ENCODE measurements at regions not wholly inside any gene's neighbourhood (a gene's known extent, or its start where the extent isn't known, plus 50 kb on each side); places are given as distances from the start of the nearest gene placed in this dataset.

DNA sequence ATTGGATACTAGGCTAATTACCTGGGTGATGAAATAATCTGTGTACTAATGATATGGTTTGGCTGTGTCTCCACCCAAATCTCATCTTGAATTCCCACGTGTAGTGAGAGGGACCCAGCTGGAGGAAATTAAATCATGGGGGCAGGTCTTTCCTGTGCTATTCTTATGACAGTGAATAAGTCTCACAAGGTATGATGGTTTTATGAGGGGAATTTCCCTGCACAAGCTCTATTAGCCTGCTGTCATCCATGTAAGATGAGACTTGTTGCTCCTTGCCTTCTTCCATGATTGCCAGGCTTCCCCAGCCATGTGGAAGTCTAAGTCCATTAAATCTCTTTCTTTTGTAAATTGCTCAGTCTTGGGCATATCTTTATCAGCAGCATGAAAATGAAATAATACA lies 394.1 kb upstream of the SYT4 start:
- Histone ChIP-seq H3K79me2 (ENCODE audit: control insufficient read depth, insufficient read depth, low read length) (no peaks in the 10 kb centered on the region), H3K36me3 (ENCODE audit: control insufficient read depth in 2 of 2, extremely low read depth in 1 of 2, insufficient read depth in 2 of 2, low read length in 2 of 2) (no peaks in the 10 kb centered on the region), H3K27ac (ENCODE audit: control insufficient read depth, insufficient read depth, low read length) (no peak overlapping the region), H4K20me1 (ENCODE audit: control insufficient read depth, extremely low read depth, insufficient read depth, low read length) (no peaks in the 10 kb centered on the region), H3K4me3 (ENCODE audit: control insufficient read depth in 2 of 3, extremely low read depth in 1 of 3, insufficient read depth in 2 of 3, low read depth in 1 of 3, low read length in 3 of 3) (no peak overlapping the region), H2AFZ (ENCODE audit: control insufficient read depth, low read length) (no peak overlapping the region), H3K9me3 (ENCODE audit: control insufficient read depth, low read depth, low read length) (no peaks in the 10 kb centered on the region), H3K9ac (ENCODE audit: control insufficient read depth, extremely low read depth, insufficient read depth, low read length) (no peak overlapping the region), H3K4me1 (ENCODE audit: control insufficient read depth, extremely low read depth, insufficient read depth, low read length) (no peaks in the 10 kb centered on the region), H3K27me3 (ENCODE audit: control insufficient read depth, extremely low read depth, insufficient read depth, low read length) (no peaks in the 10 kb centered on the region), H3K4me2 (ENCODE audit: control insufficient read depth, extremely low read depth, insufficient read depth, low read depth, low read length) (no peak overlapping the region), H3K9me1 (ENCODE audit: control insufficient read depth, extremely low read depth, insufficient read depth, low read length) (no peaks in the 10 kb centered on the region)
- dilution Hi-C loops (cut with MboI; ENCODE audit: extremely low pct_ligation_motif_present, low sequenced_read_pairs): no loop called here
- DNase-seq (ENCODE audit: low read depth, low spot score): no peak
- FAIRE-seq: peak; percentile 69
- TF ChIP-seq, protein P1, sequence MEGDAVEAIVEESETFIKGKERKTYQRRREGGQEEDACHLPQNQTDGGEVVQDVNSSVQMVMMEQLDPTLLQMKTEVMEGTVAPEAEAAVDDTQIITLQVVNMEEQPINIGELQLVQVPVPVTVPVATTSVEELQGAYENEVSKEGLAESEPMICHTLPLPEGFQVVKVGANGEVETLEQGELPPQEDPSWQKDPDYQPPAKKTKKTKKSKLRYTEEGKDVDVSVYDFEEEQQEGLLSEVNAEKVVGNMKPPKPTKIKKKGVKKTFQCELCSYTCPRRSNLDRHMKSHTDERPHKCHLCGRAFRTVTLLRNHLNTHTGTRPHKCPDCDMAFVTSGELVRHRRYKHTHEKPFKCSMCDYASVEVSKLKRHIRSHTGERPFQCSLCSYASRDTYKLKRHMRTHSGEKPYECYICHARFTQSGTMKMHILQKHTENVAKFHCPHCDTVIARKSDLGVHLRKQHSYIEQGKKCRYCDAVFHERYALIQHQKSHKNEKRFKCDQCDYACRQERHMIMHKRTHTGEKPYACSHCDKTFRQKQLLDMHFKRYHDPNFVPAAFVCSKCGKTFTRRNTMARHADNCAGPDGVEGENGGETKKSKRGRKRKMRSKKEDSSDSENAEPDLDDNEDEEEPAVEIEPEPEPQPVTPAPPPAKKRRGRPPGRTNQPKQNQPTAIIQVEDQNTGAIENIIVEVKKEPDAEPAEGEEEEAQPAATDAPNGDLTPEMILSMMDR (optimal IDR thresholded peaks at IDR 0.05 in 1 of 3, IDR thresholded peaks at IDR 0.05 in 1 of 3, conservative IDR thresholded peaks at IDR 0.05 in 1 of 3; ENCODE audit: extremely low read depth in 1 of 3, insufficient read depth in 2 of 3, low read length in 3 of 3): no peak
- TF ChIP-seq EZH2 (IDR thresholded peaks at IDR 0.05; ENCODE audit: low read length): no peak

DNA sequence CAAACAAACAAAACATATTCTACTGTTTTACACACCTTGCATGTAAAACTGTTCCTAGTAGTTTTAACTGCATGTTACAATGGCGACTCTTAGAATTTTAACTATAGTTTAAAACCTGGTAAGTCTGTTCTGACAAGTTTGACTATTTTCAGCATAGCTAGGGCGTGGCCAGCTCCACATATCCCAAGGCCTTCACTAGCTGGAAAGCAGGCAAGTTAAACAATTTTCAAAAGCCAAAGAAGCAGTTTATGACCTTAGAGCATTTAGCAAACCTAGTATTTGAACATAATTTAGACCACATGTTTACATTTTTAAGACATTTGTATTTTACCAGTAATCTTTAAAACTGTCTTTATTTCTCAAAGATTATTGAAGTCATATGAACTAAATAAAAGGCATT lies 402.8 kb upstream of the SYT4 start:
- Histone ChIP-seq H3K4me2 (ENCODE audit: control insufficient read depth, extremely low read depth, insufficient read depth, low read depth, low read length) (no peak overlapping the region), H3K9me3 (ENCODE audit: control insufficient read depth, low read depth, low read length) (no peaks in the 10 kb centered on the region), H3K36me3 (ENCODE audit: control insufficient read depth in 2 of 2, extremely low read depth in 1 of 2, insufficient read depth in 2 of 2, low read length in 2 of 2) (no peaks in the 10 kb centered on the region), H4K20me1 (ENCODE audit: control insufficient read depth, extremely low read depth, insufficient read depth, low read length) (no peaks in the 10 kb centered on the region), H3K4me3 (ENCODE audit: control insufficient read depth in 2 of 3, extremely low read depth in 1 of 3, insufficient read depth in 2 of 3, low read depth in 1 of 3, low read length in 3 of 3) (no peak overlapping the region), H3K4me1 (ENCODE audit: control insufficient read depth, extremely low read depth, insufficient read depth, low read length) (no peaks in the 10 kb centered on the region), H3K27ac (ENCODE audit: control insufficient read depth, insufficient read depth, low read length) (no peak overlapping the region), H3K9me1 (ENCODE audit: control insufficient read depth, extremely low read depth, insufficient read depth, low read length) (no peaks in the 10 kb centered on the region), H2AFZ (ENCODE audit: control insufficient read depth, low read length) (no peak overlapping the region), H3K9ac (ENCODE audit: control insufficient read depth, extremely low read depth, insufficient read depth, low read length) (no peak overlapping the region), H3K27me3 (ENCODE audit: control insufficient read depth, extremely low read depth, insufficient read depth, low read length) (no peaks in the 10 kb centered on the region), H3K79me2 (ENCODE audit: control insufficient read depth, insufficient read depth, low read length) (no peaks in the 10 kb centered on the region)
- FAIRE-seq (no peak), DNase-seq (ENCODE audit: low read depth, low spot score) (no peak)
- TF ChIP-seq, protein P1 (optimal IDR thresholded peaks at IDR 0.05 in 1 of 3, IDR thresholded peaks at IDR 0.05 in 1 of 3, conservative IDR thresholded peaks at IDR 0.05 in 1 of 3; ENCODE audit: extremely low read depth in 1 of 3, insufficient read depth in 2 of 3, low read length in 3 of 3): no peak
- no peak for TF ChIP-seq EZH2 (IDR thresholded peaks at IDR 0.05; ENCODE audit: low read length)
- dilution Hi-C loops (cut with MboI; ENCODE audit: extremely low pct_ligation_motif_present, low sequenced_read_pairs): no loop called here

All from keratinocyte (primary cell).